SU-DHL-6 (cell line): ENCODE measurements at regions not wholly inside any gene's neighbourhood (a gene's known extent, or its start where the extent isn't known, plus 50 kb on each side); places are given as distances from the start of the nearest gene placed in this dataset.

ENCODE experiments used
- H2AFZ ChIP-seq: fragments of 200-600 bp; sonication (generic); 2 replicates; pipeline ENCODE4 v1.6.1; 2014; ENCODE audit warnings: low read depth, mild to moderate bottlenecking, moderate library complexity, mixed read lengths, antibody characterized with exemption, low read length; ENCODE audit not compliant: severe bottlenecking
- H3F3A ChIP-seq: fragments of 200-600 bp; shearing (Covaris generic); 2 replicates; pipeline ENCODE4 v1.6.0; 2016; ENCODE audit warnings: antibody characterized with exemption, mild to moderate bottlenecking; ENCODE audit not compliant: insufficient read depth
- H3K27ac ChIP-seq: fragments of 200-600 bp; sonication (generic); 2 replicates; pipeline ENCODE4 v1.5.1; 2016; ENCODE audit warnings: low read depth, mild to moderate bottlenecking, low read length, moderate library complexity, mixed read lengths
- H3K27me3 ChIP-seq: fragments of 200-600 bp; sonication (generic), shearing (Covaris generic); 2 replicates; pipeline ENCODE4 v1.6.0; 2014; ENCODE audit warnings: mild to moderate bottlenecking, low read length
- H3K36me3 ChIP-seq: fragments of 200-600 bp; sonication (generic); 2 replicates; pipeline ENCODE4 v1.6.1; 2014; ENCODE audit warnings: mild to moderate bottlenecking, low read length, mixed read lengths
- H3K4me2 ChIP-seq: fragments of 300-600, 200-600 bp; shearing (Covaris generic), sonication (generic); 2 replicates; pipeline ENCODE4 v1.6.0; 2014; ENCODE audit warnings: low read length, low read depth, mild to moderate bottlenecking; ENCODE audit not compliant: poor library complexity, severe bottlenecking
- H3K4me3 ChIP-seq: fragments of 200-600 bp; sonication (generic); 2 replicates; pipeline ENCODE4 v1.5.1; 2014; ENCODE audit warnings: antibody characterized with exemption, low read length, mild to moderate bottlenecking, mixed read lengths; ENCODE audit not compliant: insufficient read depth, poor library complexity, severe bottlenecking
- H3K79me2 ChIP-seq: fragments of 200-600 bp; sonication (generic); 2 replicates; pipeline ENCODE4 v1.6.1; 2014; ENCODE audit warnings: mild to moderate bottlenecking, low read length, moderate library complexity; ENCODE audit not compliant: insufficient read depth
- H3K9ac ChIP-seq: fragments of 200-600 bp; sonication (generic); 2 replicates; pipeline ENCODE4 v1.7.0; 2014; ENCODE audit warnings: mild to moderate bottlenecking, low read length
- H3K9me2 ChIP-seq: fragments of 200-600 bp; sonication (generic); replicated peaks from 2 replicates; pipeline ENCODE4 v1.6.1; 2014; ENCODE audit warnings: low read length; ENCODE audit not compliant: insufficient read depth
- H3K9me3 ChIP-seq: fragments of 200-600 bp; sonication (generic); 2 replicates; pipeline ENCODE4 v1.6.1; 2014; ENCODE audit warnings: low read length, mixed read lengths; ENCODE audit not compliant: insufficient read depth
- H4K20me1 ChIP-seq: fragments of 200-600 bp; sonication (generic); 2 replicates; pipeline ENCODE4 v1.6.1; 2014; ENCODE audit warnings: low read depth, mild to moderate bottlenecking, antibody characterized with exemption, low read length, moderate library complexity, mixed read lengths
- EZH2phosphoT487 ChIP-seq: fragments of 200-600 bp; sonication (generic), shearing (Covaris generic); conservative IDR thresholded peaks from 2 replicates; pipeline ENCODE4 v1.6.1; 2018; ENCODE audit warnings: mild to moderate bottlenecking, antibody characterized with exemption, low read length, moderate library complexity, mixed read lengths
- TF ChIP-seq, protein P1 (sequence below): fragments of 200-600 bp; sonication (generic); IDR thresholded peaks from one replicate; pipeline ENCODE4 v1.5.1; 2017; ENCODE audit warnings: antibody characterized with exemption, mild to moderate bottlenecking, low read length, moderate library complexity; ENCODE audit not compliant: insufficient read depth, poor library complexity, severe bottlenecking

DNA sequence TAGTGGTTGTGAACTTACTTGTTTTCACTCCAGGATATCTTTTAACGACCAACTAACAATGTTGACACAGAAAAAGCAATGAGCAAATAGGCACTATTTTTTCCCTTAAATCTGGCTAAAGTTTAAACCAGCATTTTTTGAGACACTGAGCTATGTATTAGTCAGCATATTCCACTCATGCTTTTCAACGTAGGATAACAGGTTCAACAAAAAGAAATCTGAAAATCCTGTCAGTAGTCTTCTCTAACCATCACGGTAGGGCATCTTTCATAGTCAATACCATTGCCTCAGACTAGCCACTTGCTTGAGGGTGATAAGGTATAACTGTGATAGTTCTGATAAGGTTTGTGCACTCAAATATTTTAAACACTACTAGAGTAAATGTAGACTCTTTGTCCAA is 1177.3 kb upstream of the NUDT12 start:
- Histone ChIP-seq H3K4me2 (no peak overlapping the region), H3K4me3 (no peak overlapping the region), H3K9ac (no peak overlapping the region), H3K27me3 (no peaks in the 10 kb centered on the region), H3K36me3 (no peaks in the 10 kb centered on the region), H3K9me2 (no peaks in the 10 kb centered on the region), H3F3A (no peaks in the 10 kb centered on the region), H3K27ac (no peak overlapping the region), H3K79me2 (no peaks in the 10 kb centered on the region), H4K20me1 (no peaks in the 10 kb centered on the region), H3K9me3 (no peaks in the 10 kb centered on the region), H2AFZ (no peak overlapping the region)
- TF ChIP-seq, protein P1, sequence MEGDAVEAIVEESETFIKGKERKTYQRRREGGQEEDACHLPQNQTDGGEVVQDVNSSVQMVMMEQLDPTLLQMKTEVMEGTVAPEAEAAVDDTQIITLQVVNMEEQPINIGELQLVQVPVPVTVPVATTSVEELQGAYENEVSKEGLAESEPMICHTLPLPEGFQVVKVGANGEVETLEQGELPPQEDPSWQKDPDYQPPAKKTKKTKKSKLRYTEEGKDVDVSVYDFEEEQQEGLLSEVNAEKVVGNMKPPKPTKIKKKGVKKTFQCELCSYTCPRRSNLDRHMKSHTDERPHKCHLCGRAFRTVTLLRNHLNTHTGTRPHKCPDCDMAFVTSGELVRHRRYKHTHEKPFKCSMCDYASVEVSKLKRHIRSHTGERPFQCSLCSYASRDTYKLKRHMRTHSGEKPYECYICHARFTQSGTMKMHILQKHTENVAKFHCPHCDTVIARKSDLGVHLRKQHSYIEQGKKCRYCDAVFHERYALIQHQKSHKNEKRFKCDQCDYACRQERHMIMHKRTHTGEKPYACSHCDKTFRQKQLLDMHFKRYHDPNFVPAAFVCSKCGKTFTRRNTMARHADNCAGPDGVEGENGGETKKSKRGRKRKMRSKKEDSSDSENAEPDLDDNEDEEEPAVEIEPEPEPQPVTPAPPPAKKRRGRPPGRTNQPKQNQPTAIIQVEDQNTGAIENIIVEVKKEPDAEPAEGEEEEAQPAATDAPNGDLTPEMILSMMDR, result no peak
- no peak for TF ChIP-seq EZH2phosphoT487

DNA sequence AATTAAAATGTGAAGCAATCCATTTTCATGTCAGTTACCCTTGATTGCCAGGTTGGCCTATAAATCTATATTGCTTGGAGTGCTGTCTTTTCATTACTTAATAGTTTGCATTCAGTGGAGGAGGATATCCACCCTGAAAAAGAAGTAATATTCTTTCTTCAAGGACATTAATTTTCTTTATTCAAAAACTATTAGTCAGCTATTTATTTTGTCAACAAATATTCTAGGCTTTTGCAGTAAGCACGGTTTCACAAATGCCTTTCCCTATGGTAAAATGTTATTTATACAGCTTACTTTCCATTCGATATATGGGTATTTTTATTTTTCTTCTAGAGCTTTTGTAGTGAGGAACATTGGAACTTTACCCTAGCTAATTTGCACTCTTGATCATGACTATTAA is 1176.9 kb upstream of the NUDT12 start:
- TF ChIP-seq EZH2phosphoT487, result no peak
- TF ChIP-seq, protein P1, result no peak
- Histone ChIP-seq H2AFZ (no peak overlapping the region), H3K4me2 (no peak overlapping the region), H3K9ac (no peak overlapping the region), H3K9me3 (no peaks in the 10 kb centered on the region), H3K4me3 (no peak overlapping the region), H3K9me2 (no peaks in the 10 kb centered on the region), H3K27ac (no peak overlapping the region), H3K27me3 (no peaks in the 10 kb centered on the region), H3K36me3 (no peaks in the 10 kb centered on the region), H3K79me2 (no peaks in the 10 kb centered on the region), H3F3A (no peaks in the 10 kb centered on the region), H4K20me1 (no peaks in the 10 kb centered on the region)

DNA sequence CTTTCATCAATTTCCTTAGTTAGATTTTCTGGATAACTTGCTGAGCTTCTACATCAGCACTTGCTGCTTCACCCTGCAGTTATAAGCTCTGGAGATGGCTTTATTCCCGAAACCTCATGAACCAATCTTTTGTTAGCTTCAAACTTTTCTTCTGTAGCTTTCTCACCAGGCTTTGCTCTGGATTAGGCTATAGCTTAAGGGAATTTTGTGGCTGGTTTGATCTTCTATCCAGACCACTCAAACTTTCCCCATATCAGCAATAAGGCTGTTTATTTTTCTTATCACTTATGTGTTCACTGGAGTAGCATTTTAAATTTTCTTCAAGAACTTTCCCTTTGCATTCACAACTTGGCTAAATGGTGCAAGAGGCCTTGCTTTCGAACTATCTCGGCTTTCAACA is 1173.5 kb upstream of the NUDT12 start:
- TF ChIP-seq EZH2phosphoT487, result no peak
- TF ChIP-seq, protein P1, result no peak
- no peak overlapping the region for H3K9ac ChIP-seq
- H4K20me1 ChIP-seq, result no peaks in the 10 kb centered on the region
- H3F3A ChIP-seq, result no peaks in the 10 kb centered on the region
- no peaks in the 10 kb centered on the region for H3K9me2 ChIP-seq
- H2AFZ ChIP-seq, result no peak overlapping the region
- no peaks in the 10 kb centered on the region for H3K9me3 ChIP-seq
- H3K4me2 ChIP-seq, result no peak overlapping the region
- H3K79me2 ChIP-seq, result no peaks in the 10 kb centered on the region
- H3K36me3 ChIP-seq, result no peaks in the 10 kb centered on the region
- H3K4me3 ChIP-seq, result no peak overlapping the region
- H3K27ac ChIP-seq, result no peak overlapping the region
- H3K27me3 ChIP-seq, result no peaks in the 10 kb centered on the region
